ENCODE measurements at regions not wholly inside any gene's neighbourhood (a gene's known extent, or its start where the extent isn't known, plus 50 kb on each side); places are given as distances from the start of the nearest gene placed in this dataset.

DNA sequence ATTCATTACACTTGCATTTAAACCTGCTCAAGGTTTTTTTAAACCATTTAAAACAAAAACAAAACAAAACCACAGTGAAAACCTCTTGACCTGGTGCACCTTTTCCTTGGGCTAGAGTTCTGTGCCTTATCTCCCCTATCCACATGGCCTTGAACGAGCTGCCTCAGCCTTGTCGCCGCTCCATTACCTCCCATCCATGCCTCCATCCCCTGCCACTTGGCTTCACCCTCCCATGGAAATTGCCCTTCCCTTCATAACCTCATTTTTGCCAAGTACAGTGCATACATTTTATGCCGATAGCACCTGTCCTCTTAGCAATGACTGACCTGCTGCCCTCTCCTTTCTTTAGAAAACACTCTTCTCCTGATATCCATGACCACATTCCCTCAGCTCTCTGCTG, 188.6 kb upstream of the ASIC2 start:
- DNase-seq: no peak

DNA sequence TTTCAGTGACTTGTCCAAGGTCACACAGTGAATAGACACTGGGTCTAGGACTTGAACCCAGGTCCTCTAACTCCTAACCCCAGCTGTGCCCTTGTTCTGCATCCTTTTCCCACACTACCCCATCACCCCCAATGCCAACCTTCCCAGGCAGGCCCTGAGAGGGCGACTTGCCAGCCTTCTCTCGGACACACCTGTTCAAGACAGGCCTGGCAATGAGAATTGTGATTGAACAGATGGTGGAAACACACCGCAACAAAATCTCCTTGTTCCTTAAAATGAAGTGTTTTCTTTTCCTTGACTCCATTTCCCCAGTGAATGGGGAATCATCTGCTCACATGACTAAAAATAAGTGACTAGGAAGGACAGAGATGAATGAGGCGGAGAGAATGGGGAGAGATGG, 189.5 kb upstream of the ASIC2 start:
- DNase-seq: no peak

DNA sequence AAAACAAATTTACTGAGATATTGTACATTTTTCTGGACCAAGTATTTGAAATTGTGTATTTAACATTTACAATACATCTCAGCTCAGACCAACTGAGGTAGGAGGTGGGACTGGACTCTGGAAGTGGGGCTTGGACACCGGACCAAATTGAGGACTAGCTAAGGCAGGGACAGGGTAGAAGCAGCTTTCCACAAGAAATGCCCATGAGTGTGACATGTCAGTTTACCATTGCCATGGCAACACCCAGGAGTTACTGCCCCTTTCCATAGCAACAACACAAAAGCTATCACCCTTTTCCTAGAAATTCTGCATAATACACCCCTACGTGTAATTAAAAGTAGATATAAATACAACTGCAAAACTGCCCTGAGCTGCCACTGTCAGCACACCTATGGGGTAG, 191.5 kb upstream of the ASIC2 start:
- no peak for DNase-seq

DNA sequence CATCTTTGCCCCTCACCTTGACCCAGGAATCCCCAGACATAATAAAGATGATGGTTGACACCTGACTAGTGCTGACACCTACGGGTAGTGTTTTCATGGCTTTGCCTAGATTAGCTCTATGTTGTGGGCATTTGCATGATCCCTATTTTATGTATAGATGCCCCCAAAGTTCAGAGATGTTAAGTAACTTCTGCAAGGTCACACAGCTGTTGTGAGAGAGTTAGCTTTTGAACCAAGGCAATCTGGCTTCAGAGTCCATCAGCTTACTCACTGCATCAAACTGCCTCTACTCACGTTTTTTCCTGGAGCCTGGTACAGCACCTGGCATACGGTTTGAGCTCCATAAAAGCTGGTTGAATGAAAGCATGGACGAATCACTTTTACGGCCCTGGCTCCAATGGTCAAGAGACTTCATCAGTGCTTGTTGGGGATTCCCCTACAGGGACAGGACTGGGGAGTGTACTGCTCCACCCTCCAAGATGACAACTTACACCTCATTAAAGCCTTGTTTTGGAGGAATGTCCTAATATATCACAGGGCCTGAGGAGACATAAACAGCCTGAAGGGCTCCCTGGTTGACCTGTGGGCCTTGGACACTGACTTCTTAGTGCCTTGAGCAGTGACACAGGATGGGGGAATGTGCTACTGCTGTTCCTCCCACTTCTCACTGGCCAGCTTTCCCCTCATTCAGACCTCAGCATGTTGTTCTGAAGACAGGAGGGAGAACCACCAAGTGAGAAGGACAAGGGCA, 193.2 kb upstream of the ASIC2 start:
- no peak for DNase-seq

DNA sequence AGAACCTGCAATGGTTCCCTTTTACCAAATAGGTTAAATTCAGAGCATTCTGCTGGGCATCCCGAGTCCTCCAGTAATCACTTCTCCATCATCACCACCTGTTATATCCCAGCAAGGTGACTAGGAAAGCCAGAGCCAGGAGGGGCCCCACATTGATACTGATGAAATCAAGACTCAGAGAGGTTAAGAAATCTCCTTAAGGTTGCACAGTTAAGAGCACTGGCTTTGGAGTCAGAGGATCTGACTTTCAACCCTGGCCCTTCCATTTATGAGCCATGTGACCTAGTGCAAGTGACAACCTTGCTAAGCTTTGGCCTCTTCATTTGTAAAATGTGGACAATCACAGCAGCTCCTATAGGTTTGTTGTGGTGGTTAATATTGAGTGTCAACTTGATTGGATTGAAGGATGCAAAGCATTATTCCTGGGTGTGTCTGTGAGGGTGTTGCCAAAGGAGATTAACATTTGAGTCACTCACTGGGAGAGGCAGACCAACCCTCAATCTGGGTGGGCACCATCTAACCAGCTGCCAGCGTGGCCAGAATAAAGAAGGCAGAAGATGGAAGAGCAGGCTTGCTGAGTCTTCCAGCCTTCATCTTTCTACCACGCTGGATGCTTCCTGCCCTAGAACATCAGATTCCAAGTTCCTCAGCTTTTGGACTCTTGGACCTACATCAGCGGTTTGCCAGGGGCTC, 194.2 kb upstream of the ASIC2 start:
- DNase-seq: no peak

DNA sequence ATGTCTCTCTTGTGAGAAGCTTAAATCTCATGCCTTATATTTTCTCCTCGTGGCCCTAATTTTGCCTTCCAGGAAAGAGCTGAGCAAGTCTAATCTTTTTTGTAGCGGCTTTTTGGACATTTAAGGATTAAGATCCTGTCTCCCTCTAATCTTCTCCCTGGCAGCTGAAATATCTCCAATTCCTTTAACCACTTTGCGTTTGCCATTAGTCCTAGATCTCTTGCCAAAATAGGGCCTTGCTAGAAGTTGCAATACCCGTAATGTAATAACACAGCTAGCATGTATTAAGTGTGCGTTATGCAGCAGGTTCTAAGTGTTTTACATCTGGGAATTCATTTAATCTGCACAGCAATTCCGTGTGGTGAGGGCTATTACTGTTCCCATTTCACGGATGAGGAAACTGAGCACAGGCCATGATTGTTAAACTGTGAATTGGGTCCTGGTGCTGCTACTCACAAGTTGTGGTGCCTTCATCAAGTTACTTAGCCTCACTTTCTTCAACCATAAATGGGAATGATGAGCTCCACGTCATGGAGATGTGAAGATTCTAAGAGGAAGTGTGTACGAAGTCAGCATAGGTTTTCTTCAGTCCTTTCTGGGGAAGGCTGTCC, 198.9 kb upstream of the ASIC2 start:
- DNase-seq: no peak

DNA sequence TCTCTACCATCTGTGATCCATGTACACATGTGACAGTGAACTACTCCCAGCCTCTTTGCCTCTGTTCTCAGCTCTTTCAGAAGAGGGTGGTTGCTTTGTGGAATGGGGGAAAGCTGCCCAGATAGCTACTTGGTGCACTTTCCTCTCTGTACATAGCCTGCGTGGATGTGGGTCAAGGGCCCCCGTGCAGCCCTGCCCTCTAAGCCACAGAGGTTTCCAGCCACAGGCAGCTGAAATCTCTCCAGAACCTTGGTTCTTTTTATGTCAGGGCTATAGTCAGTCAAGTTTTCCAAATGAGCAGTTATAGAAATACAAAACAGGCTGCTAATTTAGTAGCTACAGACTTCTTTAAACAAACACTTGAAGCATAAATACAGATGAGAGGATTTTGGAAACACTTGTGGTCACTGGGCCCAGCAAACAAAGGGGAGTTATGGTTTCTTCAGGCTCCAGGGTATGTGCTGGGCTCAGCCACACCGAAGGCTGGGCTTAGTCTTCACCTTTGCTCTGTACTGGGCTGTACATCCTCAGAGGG, 199.7 kb upstream of the ASIC2 start:
- DNase-seq: no peak

DNA sequence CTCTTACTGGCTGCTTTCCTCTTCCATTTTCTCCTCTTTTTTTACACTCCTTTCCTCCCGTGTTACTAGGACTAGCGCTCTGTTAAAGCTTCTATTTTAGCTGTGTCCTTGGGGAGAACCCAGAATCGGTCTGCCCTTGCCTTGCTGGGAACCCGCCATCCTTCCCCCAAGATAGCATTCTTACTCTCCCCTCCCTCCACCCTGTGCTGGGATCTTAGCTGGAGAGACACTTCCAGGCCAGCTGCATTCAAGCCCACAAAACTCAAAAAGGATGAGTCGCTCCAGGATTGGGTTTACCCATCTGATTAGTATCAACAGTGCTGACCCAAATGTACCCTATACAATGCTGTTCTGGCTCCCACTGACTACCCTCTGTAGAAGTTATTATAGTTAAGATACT, 200.5 kb upstream of the ASIC2 start:
- DNase-seq: no peak

DNA sequence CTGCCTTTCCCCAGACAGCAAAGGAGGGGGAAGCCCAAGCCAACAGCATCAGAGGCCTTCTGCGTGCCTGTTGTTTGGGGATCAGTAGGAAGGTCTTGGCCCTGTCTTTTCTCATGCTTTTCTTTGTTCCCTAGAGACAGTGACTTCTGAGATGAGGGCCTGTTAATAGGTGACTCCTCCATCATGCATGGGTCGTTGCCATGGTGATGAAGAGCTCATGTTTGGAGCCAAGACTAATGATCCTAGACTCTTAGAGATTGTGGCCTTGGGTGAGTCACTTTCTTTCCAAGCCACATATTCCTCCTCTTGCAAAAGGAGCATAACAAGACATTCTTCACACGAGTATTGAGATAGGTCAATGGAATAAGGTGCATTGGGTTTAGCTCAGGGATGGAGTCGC, 201.1 kb upstream of the ASIC2 start:
- DNase-seq: no peak

DNA sequence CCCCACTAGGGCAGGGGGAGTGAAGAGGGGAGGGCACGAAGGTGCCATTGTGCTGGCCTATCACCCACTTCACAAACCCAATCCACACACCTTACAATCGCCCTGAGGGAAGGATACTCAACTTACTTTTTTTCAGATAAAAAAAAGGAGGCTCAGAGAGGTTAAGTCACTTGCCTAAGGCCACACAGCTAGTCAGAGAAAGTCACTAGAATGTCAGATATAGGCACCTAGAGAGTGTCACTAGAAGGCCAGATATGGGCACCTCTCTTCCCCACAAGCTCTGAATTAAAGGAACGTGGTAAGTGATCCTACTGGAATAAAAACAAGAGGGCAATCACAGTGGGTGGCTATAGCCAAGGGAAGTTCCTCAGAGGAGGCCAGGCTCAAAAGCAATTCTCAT, 204.5 kb upstream of the ASIC2 start:
- no peak for DNase-seq

DNA sequence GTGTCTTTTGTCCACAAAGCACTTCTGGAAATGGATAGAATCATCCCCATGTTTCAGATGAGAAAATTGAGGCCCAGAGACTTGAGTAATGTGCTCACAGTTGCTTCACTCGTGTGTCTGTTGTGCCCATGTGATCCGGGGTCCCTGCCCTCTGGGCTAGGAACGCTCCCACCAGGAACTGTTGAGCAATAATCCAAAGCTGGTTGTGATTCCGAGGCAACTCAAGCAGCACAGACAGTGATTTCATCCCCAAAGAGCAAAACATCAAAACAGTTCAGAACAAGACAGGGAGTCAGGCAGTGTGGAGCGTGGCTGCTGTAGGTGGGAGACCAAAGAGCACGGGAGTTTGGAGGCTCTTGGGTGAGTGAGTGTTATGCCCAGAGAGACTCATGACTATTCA, 205.0 kb upstream of the ASIC2 start:
- no peak for DNase-seq

DNA sequence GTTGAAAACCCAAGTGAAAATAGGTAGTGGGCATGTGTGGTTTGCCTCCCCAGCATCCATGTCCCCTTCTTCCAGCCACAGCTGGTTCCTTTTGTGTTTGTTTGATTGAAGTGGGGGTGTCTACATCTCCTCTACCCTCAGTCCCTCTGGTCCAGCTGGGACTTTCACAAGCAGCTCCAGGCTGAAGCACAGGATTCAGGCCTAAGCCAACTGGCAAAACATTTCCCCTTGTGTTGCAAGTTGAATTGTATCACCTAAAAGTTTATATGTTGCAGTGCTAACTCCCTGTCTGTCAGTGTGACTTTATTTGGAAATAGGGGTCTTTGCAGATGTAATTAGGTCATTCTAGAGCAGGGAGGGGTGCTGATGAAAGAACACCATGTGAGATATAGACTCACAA, 205.9 kb upstream of the ASIC2 start:
- no peak for DNase-seq

DNA sequence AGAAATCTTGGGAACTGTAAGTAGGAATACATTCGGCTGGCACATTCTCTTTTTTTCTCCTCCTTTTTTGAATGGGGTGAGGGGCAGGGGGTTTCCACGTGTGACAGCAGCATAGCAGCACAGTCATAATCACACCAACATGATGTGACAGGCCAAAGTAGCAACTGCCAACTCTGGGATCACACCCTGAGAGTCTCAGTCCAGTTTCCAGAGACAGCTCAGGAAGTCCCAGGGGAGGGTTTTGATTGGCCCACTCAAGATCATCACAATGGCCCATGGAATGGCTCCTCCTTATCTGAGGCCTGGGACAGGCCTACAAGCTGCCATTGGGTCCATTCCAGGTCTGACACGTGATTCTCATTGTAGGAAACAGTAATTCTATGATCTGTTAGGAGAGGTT, 207.1 kb upstream of the ASIC2 start:
- no peak for DNase-seq

DNA sequence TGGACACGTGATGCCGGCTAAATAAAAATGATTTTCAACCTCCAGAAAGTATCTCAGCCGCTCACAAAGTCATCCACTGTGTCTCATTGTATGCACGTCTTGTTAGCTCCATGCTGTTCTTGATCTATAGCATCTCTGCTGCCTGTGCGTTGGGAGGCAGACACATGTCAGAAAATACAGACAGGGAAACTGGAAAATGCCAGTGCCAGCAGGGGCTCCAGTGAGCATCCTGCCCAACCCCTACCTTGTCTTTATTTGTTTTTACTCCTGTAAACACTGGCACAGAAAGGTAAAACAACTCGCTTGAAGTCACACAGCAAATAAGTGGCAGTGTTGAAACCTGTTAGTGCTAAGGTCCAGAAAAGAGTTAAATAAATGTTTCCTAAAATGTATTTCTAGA, 208.1 kb upstream of the ASIC2 start:
- DNase-seq: no peak

DNA sequence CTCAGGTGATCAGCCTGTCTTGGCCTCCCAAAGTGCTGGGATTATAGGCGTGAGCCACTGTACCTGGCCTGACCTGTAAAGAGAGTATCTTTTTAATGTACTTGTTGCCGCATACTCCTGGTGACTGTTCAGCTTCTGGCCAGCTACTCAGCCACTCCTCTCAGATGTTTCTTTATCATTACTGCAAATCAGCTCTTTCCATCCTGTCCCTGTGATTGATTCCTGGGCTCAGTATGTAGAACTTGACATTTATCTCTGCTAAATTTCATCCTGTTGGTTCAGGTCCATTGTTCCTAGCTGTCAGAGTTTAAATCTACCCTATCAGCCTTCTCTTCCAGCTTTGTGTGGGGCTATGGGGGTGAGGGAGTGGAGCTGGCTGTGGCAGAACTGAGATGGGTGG, 211.5 kb upstream of the ASIC2 start:
- DNase-seq: no peak

DNA sequence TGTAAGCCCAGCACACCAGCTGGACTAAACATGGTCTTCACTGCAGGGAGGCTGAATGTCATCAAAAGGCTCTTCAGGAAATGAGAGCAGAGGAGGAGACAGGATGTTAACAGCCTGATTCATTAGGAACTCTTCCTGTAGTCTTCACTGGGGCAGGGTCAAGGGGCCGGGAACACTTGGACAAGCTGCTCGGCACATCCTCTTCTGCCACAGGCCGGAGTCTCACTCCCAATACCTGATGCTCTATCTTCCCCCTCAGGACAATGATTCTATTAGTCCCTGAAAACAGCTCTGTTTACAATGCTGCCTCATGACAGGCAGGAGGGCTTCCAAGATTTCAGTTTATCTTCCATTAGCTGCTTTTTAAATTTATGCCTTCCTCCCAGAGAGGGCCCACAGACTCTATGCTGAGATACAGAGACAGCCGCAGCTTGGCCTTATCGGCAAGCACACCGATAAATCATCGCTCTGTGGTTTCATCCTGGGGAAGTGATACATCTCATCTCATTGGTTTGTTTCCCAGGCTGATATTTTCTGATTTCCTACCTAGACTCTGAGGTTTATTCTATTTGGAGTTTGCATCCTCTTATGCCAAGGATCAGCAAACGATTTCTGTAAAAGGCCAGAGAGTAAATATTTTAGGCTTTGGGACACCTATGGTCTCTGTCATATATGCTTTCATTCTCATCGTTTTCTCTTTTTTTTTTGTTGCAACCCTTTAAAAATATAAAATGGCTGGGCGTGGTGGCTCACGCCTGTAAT, 214.0 kb upstream of the ASIC2 start:
- no peak for DNase-seq

DNA sequence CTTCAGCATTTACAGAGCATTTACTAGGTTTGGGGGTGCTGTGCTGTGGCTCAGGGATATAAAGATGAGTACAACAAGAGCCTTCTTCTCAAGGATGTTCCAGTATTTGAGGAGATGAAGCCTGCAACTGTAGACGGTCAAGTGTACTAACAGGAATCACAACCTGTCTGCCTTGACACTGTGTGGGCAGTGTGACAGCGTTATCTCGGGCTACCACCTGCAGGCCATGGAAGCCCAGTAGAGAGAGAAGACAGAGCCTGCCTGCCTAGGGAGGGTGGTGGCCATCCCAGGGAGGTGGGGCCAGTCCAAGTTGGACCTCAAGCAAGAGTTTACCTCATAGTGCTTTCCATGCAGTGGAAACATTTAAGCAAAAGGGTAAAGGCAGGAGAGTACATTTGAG, 215.1 kb upstream of the ASIC2 start:
- no peak for DNase-seq

DNA sequence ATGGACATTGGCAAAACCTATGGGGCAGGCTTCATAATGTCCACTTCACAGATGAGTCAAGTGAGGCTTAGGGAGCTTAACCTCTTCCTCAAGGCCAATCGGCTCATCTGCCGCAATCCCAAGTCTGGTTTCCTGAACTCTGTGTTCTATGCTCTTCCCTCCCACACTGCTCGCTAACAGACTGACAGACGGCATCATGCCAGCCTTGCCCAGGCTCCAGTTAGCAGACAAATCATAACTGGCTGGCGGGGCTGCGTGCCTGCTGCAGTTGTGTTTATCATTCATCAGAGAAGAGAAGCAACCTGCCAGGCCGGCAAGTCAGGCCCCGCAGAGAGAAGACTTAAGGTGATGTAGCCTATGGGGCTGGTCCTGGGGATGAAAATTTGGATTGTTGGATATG, 216.2 kb upstream of the ASIC2 start:
- DNase-seq: no peak

DNA sequence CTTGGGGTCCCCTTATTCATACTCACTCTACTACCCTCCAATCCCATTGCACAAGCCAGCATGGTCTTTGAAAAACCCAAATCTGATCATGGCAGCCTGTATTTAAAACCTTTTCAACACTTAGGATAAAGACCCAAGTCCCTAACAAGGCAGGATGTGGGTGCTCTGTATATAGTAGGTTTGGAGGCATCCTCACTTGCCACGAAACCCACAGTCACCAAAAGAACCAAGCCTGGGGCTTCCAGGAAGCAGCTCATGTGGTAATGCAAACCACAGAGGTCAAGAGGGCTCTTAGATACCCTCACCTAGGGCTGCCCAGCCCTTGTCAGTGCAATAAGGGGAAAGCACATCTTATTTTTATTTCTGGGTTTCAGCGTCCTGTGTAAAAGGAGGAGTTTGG, 218.6 kb upstream of the ASIC2 start:
- DNase-seq: peak; percentile 20

DNA sequence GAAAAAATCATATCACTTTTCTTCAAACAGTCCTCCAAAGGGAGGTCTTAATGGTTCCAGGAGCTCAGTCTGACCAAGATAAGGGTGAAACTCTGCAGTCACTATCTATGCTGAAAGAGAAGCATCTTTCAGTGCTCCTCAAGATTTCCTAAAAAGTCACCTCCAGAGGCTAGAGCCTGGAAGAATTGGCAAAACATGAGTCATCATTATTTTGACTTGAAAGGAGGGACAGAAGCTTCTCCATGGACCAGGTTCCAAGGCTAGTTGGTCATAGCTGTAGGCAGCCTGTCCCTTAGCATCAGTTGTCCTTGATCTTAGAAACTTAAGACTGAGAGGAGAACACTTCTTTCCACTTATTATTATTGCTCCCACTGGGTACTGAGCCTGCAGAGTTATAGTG, 219.0 kb upstream of the ASIC2 start:
- no peak for DNase-seq

DNA sequence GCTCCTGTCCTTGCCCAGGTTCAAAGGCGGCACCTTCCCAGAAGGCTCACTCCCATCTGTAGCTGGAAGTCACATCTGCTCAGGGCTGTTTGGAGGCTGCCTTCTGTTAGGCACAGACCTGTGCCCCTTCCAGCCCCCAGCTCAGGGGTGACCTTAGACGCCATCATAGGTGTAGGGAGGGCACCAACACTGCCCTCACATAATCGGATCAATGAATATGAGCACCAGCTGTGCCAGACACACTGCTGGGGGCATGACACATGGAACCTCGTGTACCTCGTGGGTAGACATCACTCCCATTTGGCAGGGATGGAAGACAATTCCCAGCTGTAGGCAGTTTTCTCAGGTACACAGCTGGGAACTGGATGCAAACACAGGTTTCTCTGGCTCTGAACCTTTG, 220.7 kb upstream of the ASIC2 start:
- DNase-seq: no peak

DNA sequence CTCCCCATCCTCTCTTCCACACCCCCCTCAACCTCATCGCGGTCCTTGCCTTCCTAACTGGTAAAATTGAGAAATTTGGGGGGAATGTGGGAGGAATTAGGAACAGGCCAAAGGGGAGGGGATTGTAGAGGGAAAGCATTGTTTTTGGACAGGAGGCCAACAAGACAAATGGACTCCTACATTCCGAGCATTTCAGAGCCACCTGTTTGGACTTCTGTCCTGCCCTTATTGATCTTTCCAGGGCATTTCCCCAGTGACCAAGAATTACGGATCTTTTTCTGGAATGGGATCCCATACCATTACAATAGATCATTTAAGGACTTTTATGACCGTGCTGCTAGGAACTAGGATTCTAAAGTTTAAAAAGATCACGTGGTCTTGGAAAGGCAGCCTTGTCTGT, 221.3 kb upstream of the ASIC2 start:
- DNase-seq: no peak

DNA sequence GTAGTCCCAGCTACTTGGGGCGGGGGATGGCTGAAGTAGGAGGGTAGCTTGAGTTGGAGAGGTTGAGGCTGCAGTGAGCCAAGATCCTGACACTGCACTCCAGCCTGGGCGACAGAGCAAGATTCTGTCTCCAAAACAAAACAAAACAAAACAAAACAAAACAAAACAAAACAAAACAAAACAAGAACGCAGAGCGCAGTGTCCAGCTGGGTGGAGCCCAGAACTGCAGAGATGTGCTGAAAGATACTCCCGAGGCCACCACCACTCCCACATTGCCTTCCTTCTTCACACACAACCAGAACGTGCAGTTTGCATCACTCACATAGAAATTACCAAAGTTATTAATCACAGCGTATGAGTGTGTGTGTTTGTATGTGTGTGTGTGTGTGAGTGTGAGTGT, 222.9 kb upstream of the ASIC2 start:
- DNase-seq: no peak

DNA sequence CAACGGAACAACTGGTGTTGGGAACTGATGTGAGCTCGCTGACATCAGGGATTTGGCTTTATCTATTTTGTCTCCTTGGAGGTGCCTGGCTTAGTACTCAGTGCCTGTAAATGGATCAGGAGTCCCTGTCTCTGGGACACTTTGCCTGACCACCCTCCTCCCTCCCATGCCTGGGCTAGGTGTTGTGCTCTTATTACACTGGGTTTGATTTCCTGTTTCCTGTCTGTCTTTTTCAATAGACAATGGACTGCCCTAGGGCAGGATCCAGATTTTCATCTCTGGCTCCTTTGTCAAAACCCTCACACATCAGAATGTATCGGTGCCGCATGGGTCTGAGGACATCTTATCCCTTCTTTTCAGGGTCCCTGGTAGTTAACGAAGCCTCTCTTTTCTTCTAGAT, 223.6 kb upstream of the ASIC2 start:
- no peak for DNase-seq
